ENCODE measurements at regions not wholly inside any gene's neighbourhood (a gene's known extent, or its start where the extent isn't known, plus 50 kb on each side); places are given as distances from the start of the nearest gene placed in this dataset.
"Not testable (repeated sequence)": the region's sequence is repeated elsewhere in the genome, so short reads cannot be mapped to it uniquely, and the experiment has no call there.

DNA sequence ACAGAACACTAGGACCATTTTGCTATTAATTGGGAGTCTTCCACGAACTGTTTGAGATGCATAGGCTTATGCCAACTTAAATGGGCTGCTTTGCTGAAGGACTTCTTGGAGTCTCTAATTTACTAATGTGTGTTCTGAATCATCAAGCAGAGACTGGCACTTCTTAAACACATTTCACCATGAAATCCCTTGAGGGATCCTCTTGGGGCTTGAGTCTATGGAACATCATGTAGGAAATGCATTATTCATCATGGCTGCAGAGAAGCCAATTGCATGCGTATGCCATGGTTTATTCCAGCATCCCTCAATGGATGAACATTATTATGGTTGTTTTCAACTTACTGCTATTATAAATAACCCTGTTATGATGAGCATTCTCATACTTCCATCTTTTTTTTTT lies 73.4 kb downstream of the FGD2 start:
- DNase-seq: no peak

DNA sequence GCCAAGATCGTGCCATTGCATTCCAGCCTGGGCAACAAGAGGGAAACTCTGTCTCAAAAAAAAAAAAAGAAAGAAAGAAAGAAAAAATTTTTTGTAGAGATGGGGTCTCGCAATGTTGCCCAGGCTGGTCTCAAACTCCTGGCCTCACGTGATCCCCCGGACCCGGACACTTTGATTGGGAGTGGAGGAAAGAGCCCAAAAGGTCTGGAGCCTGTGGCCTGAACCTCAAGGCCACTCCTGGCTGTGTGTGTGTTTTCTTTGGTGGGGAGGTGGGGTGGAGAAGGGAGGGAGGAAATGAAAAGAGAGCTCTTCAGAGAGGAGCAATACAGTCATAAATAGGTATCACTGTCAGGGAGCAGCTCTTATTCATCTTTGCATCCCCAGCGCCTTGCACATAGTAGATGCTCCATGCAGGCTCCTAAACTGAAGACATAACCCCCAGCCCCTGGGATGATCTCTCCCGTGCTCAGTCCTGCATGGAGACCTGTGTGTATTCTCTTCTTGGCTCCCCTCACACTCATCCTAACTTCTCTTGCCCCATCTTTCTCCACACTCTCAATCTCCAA lies 75.7 kb downstream of the FGD2 start:
- DNase-seq: no peak

DNA sequence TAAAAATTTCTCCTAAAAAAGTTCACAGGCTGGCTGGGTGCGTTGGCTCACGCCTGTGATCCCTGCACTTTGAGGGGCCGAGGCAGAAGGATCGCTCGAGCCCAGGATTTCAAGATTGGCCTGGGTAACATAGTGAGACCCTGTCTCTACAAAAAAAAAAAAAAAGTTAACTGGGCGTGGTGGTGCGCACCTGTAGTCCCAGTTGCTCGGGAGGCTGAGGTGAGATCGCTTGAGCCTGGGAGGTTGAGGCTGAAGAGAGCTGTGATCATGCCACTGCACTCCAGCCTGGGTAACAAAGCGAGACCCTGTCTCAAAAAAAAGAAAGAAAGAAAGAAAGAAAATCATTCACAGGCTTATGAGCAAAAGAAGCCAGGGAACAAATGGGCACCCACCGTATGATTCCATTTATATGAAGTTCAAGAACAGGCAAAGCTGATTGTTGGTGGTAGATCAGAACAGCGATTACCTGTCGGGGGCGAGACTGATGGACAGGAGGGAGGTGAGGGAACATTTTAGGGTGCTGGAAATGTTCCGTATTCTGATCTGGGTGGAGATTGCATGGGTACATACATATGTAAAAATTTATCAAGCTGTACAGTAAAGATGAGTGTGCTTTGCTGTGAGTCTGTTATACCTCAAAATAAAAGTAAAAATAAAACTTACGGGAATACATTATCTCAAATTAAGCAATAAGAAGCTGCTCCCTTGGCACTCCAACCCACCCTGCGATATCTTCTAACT lies 77.1 kb downstream of the FGD2 start:
- DNase-seq: no peak

DNA sequence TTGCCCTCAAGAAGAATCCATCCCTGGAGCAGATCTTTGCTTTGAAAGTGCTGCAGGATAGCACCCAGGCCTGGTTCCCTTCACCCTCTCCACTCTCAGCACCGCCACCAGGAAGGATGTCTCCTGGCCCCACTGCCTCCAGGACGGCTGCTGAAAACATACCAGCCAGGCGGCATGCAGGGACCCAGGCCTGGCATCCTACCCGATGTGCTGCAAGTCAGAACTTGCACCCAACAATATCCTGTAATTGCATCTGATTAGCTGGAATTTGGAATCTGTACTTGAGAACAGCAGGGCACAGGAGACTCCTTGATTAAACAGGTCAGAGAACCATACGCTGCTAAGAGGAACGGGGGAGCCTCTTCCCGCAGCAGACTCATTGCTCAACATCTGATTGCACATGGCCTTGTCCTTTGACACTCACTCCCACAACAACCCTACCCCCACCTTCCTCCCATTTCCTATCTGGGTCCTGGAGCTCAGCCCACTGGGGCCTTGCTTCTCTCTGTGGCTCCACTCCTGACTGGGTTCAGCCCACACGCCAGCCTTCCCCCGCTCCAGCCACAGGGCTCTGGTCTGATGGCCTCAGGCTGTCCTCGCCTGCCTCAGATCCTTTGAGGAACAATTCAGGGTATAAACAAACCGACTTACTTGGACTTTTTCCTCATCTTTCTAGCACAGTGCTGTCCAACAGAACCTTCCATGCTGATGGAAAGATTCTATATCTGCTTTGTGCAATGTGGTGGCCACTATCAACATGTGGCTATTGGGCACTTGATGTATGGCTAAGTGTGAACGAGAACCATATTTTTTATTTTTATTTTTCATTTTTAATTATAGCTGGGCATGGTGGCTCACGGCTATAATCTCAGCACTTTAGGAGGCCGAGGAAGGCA lies 78.0 kb downstream of the FGD2 start:
- DNase-seq: no peak

DNA sequence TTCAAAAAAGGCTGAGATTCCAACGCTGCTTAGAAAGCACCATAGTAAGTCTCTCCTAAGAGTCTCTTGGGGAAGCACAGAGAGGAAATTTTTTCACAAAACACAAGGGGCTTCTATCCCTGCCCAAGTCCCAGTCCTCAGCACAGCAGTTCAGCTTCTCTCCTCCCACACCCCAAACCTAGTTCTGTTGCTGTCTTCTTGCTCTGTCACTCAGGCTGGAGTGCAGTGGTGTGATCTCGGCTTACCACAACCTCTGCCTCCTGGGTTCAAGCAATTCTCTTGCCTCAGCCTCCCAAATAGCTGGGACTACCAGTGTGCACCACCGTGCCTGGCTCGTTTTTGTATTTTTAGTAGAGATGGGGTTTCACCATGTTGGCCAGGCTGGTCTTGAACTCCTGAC lies 79.2 kb downstream of the FGD2 start:
- DNase-seq: not testable (repeated sequence)

DNA sequence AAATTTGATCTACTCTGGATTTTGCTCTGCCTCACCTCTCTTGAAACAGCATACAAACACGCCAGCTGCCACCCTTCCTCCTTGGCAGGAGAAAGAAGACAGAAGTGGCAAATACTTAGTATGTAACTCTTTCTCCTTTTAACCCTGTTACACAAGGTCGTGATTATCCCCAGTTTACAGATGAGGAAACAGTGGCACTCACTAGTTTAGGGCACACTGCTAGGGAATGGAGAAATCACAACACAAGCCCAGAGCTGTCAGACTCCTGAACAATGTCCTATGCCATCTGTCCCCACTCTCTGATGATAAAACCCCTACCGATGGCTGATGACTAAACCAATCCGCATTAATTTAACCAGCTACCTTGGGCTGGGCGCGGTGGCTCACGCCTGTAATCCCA lies 79.7 kb downstream of the FGD2 start:
- no peak for DNase-seq

DNA sequence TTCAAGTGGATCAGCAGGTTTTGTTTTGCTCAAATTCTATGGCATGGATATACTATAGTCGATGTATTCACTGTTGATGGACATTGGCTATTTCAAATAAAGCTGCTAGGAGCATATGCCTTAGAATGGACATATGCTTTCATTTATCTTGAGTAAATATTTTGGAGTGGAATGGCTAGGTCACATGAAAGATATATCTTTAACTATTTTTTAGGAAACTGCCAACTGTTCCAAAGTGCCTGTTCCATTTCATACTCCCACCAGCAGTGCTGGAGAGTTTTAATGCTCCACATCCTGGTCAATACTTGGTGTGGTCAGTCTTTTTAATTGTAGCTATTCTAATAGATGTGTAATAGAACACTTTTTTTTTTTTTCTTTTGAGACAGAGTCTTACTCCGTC lies 81.1 kb upstream of the PIM1 start:
- DNase-seq: no peak

DNA sequence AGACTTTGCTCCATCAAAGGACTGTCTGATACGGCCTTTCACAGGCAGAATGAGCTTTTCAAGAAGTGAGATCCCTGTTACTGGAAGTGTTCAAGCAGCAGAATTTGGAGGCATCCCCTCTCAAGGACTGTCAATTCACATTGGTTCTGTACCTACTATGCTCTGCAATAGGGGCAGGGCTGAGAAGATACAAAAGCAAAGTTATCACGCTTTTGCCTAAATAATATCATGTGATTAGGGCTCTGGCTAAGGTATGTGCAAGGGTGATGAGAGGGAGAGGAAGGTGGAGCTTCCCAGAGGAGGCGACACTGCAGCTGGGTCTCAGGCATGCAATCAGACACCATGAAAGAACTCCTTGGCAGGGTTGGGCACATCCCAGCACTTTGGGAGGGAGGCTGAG lies 80.2 kb upstream of the PIM1 start:
- DNase-seq: no peak

DNA sequence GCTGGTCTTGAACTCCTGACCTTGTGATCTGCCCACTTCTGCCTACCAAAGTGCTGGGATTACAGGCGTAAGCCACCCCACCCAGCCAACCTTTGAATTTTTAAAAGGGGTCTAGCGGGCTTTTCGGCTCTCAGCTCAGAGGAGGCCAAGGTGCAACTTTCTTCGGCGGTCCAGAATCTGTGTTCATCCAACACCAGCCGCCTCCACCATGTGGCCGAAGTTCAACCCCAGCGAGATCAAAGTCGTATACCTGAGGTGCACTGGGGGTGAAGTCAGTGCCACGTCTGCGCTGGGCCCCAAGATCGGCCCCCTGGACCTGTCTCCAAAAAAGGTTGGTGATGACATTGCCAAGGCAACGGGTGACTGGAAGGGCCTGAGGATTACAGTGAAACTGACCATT lies 78.8 kb upstream of the PIM1 start:
- not testable (repeated sequence) for DNase-seq

DNA sequence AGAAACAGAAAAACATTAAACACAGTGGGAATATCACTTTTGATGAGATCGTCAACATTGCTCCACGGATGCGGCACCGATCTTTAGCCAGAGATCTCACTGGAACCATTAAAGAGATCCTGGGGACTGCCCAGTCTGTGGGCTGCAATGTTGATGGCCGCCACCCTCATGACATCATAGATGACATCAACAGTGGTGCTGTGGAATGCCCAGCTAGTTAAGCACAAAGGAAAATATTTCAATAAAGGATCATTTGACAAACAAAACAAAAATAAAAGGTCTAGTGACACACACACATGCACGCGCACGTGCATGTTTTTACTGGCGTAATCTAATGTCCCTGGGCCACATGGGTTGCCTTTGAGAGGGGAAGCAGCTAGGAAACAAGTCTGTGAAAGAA lies 78.4 kb upstream of the PIM1 start:
- not testable (repeated sequence) for DNase-seq

DNA sequence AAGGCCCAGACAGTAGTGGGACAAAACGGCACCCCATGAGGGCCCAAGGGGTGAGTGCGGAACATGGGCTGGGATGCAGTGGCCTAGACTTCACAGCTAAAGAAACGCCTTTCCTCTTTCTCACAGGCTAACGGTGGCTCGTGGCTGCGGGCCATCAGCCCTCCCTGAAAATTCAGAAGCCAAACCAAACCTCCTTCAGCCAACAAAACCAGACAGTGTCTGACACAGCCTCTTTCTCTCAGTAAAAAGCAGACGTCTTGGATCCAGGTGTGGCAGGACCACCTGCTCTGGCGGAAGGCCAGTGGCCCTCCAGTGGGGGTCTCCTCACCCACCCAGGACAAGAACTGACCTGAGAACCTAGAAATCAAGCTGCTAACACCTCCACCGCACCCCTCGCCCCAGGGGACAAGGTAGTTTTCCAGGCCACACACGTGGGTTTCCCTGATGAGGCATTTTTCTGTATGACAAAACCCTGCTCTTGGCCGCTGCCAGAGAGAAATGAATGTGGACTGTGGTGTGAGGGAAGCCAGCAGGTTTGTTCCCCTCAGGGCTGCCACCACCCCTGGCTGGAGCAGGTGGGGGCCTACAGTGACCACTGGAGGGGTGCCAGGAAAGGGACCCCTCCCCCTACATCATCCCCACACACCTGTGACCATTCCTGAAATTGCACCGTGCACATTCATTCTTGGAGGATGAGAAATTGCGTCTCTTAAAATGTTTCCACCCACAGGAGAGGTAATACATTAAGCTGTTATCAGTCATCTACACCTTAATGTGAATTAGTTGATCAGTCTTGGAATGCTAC lies 76.8 kb upstream of the PIM1 start:
- no peak for DNase-seq

DNA sequence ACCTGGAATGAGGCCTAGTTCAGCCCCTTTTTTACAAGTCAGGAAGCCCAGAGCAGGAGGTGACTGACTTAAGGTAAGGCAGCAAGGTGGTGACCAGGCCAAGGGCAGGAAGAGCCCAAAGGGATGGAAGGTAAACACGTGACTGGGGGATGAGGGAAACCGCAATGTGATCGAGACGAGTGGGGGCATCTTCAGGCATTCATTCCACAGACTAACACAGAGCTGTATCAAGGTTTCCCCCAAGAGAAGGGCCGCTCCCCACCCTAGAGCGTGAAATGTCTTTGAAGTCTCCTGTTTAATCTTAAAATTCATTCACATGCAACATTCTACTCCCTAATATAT lies 76.3 kb upstream of the PIM1 start:
- DNase-seq: no peak

DNA sequence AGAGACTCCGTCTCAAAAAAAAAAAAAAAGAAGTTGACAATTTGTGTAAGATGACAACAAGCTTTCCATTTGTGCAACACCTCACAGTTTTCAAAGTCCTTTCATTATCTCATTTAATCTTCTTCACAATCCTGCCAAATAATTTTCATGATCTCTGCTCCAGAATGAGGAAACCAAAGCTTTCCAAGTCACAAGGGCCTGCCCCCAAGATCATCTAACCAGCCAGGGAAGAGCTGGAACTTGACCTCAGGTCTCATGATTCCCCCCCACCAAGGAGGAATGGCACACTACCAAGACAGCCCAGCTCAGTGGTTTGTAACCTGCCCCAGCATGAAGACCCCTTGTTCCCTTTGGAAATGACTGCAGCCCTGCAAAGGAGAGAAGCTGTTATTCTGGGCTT lies 74.0 kb upstream of the PIM1 start:
- no peak for DNase-seq

DNA sequence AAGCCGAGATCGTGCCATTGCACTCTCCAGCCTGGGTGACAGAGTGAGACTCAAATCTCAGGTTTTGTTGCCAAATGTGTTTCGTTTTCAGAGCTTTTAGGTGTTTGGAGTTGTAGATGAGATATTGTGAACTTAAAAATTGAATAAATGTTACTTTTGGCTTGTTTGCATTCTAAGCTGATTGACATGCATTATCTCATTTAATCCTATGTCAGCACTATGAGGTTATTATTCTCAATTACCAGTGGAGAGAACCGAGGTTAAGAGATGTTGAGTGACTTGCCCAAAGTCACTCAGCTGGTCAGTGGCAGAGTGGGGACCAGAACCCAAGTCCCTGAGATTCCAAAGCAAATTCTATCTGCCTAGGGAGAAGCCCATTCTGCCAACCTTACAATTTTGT lies 72.6 kb upstream of the PIM1 start:
- no peak for DNase-seq

DNA sequence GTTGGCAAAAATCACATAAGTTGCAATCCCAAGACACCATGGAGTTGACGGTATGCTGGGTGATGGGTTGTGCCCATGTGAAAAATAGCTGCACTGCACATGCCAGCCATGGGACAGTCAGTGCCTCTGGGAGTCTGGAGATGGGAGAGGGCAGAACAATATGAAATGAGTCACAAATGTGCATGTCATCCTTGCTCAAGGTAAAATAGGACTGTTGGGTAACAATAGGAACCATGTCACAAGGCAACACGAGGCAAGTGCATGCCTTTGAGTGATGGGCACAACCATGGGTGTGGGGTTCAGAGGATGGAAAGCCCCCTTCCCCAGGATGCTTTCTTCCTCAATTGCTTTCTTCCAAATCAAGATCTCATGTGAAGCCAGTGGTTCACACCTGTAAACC lies 70.5 kb upstream of the PIM1 start:
- DNase-seq: no peak

DNA sequence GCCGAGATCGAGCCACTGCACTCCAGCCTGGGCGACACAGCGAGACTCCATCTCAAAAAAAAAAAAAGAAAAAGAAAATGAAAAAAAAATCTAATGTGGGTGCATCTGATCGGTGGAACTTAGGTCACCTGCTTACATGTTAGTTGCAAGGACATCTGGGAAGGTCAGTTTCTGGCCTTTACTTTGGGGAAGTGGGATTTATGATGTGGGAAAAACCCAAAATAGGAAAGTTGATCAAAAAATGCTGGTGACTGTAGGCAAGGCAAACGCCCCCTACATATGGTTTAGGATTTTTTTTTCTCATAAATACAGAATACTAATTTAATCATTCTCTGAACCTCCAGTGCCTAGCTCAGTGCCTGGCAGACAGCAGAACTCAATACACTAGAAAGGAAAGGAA lies 69.2 kb upstream of the PIM1 start:
- no peak for DNase-seq

DNA sequence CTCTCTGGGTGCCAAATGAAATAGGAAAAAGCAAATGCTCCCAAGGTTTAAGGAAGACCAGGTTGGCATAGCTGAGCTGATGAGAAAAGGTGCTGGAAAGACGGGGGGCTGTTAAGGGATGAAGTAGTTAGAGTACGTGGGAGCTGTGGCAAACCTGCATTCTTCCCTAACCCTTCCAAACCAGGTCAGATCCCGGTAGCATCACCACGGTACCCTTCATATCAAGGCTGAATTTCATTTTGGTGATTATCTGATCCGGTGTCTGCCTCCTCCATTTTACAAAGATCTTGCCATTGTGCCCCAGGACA lies 68.0 kb upstream of the PIM1 start:
- no peak for DNase-seq

DNA sequence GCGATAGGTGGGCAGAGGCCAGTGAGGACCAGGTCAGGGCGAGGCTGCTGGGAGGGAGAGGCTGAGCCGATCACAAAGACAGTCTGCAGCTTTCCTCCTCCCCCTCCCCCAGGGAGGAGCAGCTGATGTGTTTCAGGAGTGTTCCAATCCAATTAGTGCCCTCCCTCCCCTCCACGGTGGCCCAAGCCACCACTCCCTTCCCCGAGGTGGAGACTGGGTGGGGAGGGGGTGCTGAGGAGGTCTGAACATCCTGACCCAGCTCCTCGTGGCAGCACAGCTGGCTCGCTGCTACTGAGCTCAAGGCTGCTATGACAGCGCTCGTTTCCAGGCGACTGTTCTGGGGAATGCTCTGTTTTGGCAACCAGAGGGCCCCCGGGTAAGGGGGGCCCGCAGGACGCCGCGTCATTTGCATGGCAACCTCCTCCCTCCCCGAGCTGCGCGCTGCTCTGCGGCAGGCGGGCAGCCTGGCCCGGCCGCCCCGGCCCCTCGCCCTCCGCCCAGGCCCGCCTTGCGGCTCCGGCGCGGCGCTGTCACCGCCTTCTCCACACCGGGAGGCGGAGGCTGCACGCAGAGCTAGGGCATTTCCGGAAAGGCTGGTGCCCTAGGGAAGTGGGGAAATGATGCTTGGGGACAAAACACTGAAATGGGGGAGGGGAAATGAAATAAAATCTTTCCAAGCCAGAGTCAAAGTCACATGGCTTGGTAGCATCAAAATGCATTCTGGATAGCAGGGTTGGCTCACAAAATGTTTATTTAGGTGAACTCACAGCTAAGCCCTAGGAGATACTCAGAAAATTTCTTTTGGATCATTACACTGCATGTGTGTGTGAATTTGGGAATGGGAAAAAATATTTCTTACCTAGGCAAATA lies 67.4 kb upstream of the PIM1 start:
- peak; percentile 53 to 76 (median 64) for DNase-seq

DNA sequence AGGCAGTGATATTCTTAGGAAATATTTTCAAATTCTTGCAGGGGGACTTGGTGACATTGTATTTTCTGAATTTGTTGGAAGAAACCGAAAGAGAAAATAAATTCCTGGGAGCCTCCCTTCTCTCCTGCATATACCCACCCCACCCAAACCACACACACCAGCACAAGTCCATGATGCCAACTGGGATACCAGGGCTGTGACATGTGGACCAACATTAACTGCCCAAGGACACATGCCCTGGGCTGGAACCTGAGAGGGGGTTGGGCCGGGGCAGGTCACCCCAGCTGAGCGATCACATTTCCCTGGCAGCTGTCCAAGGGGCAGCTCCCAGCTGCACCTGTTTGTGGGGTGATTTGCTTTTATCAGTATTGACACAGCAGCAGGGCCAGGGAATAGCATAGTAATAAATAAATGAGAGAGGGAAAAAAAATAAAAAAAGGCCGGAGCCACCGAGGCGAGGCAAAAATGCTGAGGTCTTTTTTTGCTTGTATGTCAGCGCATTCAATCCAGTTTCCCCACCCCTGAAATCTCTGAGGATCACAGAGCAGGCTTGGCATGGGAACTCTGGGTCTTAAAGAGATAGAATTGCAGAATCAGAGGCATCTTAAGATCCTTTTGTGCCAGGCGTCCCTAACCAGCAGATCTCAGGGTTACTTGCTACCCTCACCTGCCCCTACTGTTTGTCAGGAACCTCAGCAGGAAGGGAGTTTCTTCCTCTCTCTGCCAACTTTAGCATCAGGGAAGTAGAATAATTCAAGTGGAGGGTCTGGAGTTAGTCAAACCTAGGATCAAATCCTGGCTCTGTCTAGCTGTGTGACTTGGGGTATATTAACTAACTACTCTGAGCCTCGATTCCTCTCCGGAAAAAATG lies 66.5 kb upstream of the PIM1 start:
- peak in 1 of 6 experiments; percentile 8 for DNase-seq

DNA sequence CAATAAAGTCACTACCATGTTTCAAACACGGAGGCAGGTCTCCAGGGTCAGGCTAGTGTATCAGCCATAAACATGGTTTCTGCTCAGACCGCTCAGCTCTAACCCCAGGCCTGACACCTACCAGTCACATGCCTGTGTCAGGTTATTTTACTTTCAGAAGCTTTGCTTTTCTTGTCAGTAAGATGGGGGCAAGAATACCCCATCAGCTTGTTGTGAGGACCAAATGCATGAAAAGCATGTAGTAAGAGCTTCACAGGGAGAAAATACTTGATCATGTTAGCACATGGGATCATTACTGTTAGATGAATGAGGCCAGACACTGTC lies 65.2 kb upstream of the PIM1 start:
- no peak for DNase-seq
